IPS DF 6.9 (cell line): ENCODE measurements at regions not wholly inside any gene's neighbourhood (a gene's known extent, or its start where the extent isn't known, plus 50 kb on each side); places are given as distances from the start of the nearest gene placed in this dataset.

Experiments used
- DNase-seq: peaks from one replicate; pipeline ENCODE4 v3.0.0-alpha.2; 2013; ENCODE audit warnings: low read depth, low spot score
- H3K27ac ChIP-seq: one replicate; pipeline ENCODE4 v1.5.1; 2013; ENCODE audit warnings: low read length, control low read depth
- H3K27me3 ChIP-seq: 2 replicates; pipeline ENCODE4 v1.6.1; 2013; ENCODE audit warnings: mild to moderate bottlenecking, low read length; ENCODE audit not compliant: control insufficient read depth, insufficient read depth
- H3K36me3 ChIP-seq: 2 replicates; pipeline ENCODE4 v1.6.1; 2013; ENCODE audit warnings: low read length; ENCODE audit not compliant: control insufficient read depth, insufficient read depth
- H3K4me1 ChIP-seq: 2 replicates; pipeline ENCODE4 v1.6.1; 2013; ENCODE audit warnings: low read length; ENCODE audit not compliant: control insufficient read depth, insufficient read depth
- H3K4me3 ChIP-seq: 2 replicates; pipeline ENCODE4 v1.5.1; 2013; ENCODE audit warnings: mild to moderate bottlenecking, low read length
- H3K9me3 ChIP-seq: 2 replicates; pipeline ENCODE4 v1.6.1; 2013; ENCODE audit warnings: low read length, inconsistent platforms; ENCODE audit not compliant: control insufficient read depth, insufficient read depth
- WGBS: extraction: QIAGEN DNeasy Blood & Tissue Kit; methylation state at CpG from one replicate; pipeline ENCODE4 v1.1.7; 2013; ENCODE audit warnings: mixed read lengths, missing lambda C conversion rate; ENCODE audit not compliant: insufficient read length, insufficient coverage; 5-methylcytosine and 5-hydroxymethylcytosine counted together

- no CpG with 5 or more reads among the region's 10 CpGs for WGBS
- Histone ChIP-seq H3K36me3 (no peaks in the 10 kb centered on the region), H3K27ac (no peak overlapping the region), H3K27me3 (no peaks in the 10 kb centered on the region), H3K9me3 (no peaks in the 10 kb centered on the region), H3K4me3 (no peak overlapping the region), H3K4me1 (no peaks in the 10 kb centered on the region)
- DNase-seq: no peak
These were observed 83.9 kb upstream of the MSX1 start for GRCh38 chr4:4775493-4776004.

DNA sequence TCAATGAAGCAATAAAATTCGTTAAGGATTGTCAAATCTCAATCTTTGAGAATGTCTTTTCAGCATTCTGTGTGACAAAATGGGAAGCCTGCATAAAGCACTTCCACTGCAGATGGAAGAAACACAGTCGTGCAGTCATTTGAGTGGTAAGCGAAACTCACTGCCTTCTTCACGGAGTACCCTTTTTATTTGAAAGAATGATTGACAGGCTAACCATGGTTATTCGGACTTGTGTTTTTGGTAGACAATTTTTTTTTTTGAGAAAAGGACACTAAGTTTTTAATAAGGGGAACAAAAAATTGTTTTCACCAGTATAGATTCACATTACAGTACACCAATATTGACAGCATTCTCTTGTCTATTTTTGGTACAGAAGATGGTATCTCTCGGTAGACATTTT lies 86.9 kb upstream of the MSX1 start:
- H3K27ac ChIP-seq: no peak overlapping the region
- H3K4me3 ChIP-seq: no peak overlapping the region
- WGBS: no CpG with 5 or more reads among the region's 6 CpGs
- H3K9me3 ChIP-seq: no peaks in the 10 kb centered on the region
- H3K36me3 ChIP-seq: no peaks in the 10 kb centered on the region
- DNase-seq: no peak
- H3K27me3 ChIP-seq: no peaks in the 10 kb centered on the region
- H3K4me1 ChIP-seq: no peaks in the 10 kb centered on the region

GRCh38 chr4:4771160-4771559 lies 88.3 kb upstream of the MSX1 start:
- H3K4me3 ChIP-seq: no peak overlapping the region
- H3K27me3 ChIP-seq: no peaks in the 10 kb centered on the region
- WGBS: no CpG with 5 or more reads among the region's 5 CpGs
- no peak overlapping the region for H3K27ac ChIP-seq
- H3K36me3 ChIP-seq: no peaks in the 10 kb centered on the region
- DNase-seq: no peak
- no peaks in the 10 kb centered on the region for H3K9me3 ChIP-seq
- no peaks in the 10 kb centered on the region for H3K4me1 ChIP-seq

- Histone ChIP-seq H3K27me3 (no peaks in the 10 kb centered on the region), H3K4me1 (no peaks in the 10 kb centered on the region), H3K36me3 (no peaks in the 10 kb centered on the region), H3K4me3 (no peak overlapping the region), H3K9me3 (no peaks in the 10 kb centered on the region), H3K27ac (no peak overlapping the region)
- 100% methylated on average over 7 of the region's 8 CpGs for WGBS
- no peak for DNase-seq
These were observed 88.9 kb upstream of the MSX1 start for GRCh38 chr4:4770610-4771009.

DNA sequence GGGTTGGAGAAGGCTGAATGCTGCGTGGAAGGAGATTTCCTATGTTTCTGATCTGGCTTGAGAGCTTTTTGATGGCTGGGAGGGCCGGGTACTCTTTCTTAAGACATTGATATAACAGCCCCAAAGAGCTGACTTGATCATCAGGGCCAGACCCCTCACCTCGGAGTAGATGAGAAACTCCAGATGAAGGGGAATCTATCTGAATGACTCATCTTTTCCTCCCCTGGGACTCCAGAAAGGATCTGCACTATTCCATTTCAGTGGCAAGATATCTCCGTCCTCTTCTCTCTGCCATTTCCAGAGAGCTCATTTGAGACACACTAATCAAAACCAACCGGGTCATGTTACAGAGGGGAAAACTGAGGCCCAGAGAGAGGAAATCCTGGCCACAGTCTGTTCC lies 92.9 kb upstream of the MSX1 start:
- H3K27me3 ChIP-seq: no peaks in the 10 kb centered on the region
- no peak overlapping the region for H3K27ac ChIP-seq
- H3K36me3 ChIP-seq: no peaks in the 10 kb centered on the region
- no peak for DNase-seq
- H3K4me1 ChIP-seq: peaks cover 6% of the 10 kb centered on the region
- H3K9me3 ChIP-seq: no peaks in the 10 kb centered on the region
- no CpG with 5 or more reads among the region's 5 CpGs for WGBS
- no peak overlapping the region for H3K4me3 ChIP-seq

DNA sequence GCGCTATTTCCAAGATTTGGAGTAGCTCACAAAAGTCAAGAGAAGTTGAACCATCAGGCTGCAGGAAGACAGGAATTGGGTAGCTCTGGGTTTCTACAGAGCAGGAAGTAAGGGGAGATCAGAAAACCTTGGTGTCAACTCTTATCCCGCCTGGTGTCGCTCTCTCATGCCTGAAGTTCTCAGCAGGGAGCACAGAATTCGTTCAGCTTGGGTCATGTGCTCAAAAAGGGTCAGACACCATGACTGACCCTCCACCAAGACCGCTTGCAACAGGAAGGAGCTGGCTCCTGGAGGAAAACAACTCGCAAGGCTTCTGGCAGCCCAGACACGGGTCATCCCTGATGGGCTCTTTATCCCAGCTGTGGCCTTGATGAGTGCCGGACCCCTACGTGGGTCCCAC lies 93.7 kb upstream of the MSX1 start:
- Histone ChIP-seq H3K4me3 (no peak overlapping the region), H3K27ac (no peak overlapping the region), H3K27me3 (no peaks in the 10 kb centered on the region), H3K4me1 (peaks cover 6% of the 10 kb centered on the region), H3K36me3 (no peaks in the 10 kb centered on the region), H3K9me3 (no peaks in the 10 kb centered on the region)
- no peak for DNase-seq
- WGBS: no CpG with 5 or more reads among the region's 9 CpGs

- Histone ChIP-seq H3K4me1 (peaks cover 6% of the 10 kb centered on the region), H3K9me3 (no peaks in the 10 kb centered on the region), H3K27ac (no peak overlapping the region), H3K36me3 (no peaks in the 10 kb centered on the region), H3K4me3 (no peak overlapping the region), H3K27me3 (no peaks in the 10 kb centered on the region)
- DNase-seq: no peak
- WGBS: no CpG with 5 or more reads among the region's 10 CpGs
These were observed 94.9 kb upstream of the MSX1 start for GRCh38 chr4:4764558-4764905.

- no peak for DNase-seq
- Histone ChIP-seq H3K36me3 (no peaks in the 10 kb centered on the region), H3K4me3 (no peak overlapping the region), H3K27me3 (no peaks in the 10 kb centered on the region), H3K27ac (no peak overlapping the region), H3K4me1 (peaks cover 6% of the 10 kb centered on the region), H3K9me3 (no peaks in the 10 kb centered on the region)
- no CpG with 5 or more reads among the region's 14 CpGs for WGBS
These were observed 95.5 kb upstream of the MSX1 start for GRCh38 chr4:4763822-4764557.

- Histone ChIP-seq H3K27me3 (no peaks in the 10 kb centered on the region), H3K27ac (no peak overlapping the region), H3K4me1 (peaks cover 6% of the 10 kb centered on the region), H3K36me3 (no peaks in the 10 kb centered on the region), H3K9me3 (no peaks in the 10 kb centered on the region), H3K4me3 (no peak overlapping the region)
- DNase-seq: no peak
- WGBS: no CpG with 5 or more reads among the region's 27 CpGs
These were observed 96.3 kb upstream of the MSX1 start for GRCh38 chr4:4762909-4763821.

DNA sequence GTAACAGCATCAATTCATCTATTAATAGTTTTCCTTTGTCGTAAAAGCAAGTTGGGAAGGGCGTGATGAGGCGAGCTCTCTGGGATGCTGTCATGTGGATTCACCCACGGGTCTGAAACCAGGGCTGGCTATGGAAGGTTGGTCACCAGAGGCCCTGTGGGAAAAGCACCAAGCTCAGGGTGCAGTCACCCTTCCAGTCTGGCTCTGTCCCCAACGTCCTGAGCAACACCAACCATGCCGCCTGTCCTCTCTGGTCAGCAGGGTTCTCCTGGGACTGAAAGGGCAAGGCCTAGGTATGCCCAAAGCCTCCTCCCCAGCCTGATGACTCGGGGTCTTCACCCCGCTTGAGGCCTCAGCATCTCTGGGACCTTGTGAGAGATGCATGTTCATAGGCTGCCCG lies 97.2 kb upstream of the MSX1 start:
- H3K36me3 ChIP-seq: no peaks in the 10 kb centered on the region
- H3K4me3 ChIP-seq: no peak overlapping the region
- H3K27me3 ChIP-seq: no peaks in the 10 kb centered on the region
- WGBS: no CpG with 5 or more reads among the region's 9 CpGs
- no peak overlapping the region for H3K27ac ChIP-seq
- no peaks in the 10 kb centered on the region for H3K9me3 ChIP-seq
- H3K4me1 ChIP-seq: peaks cover 6% of the 10 kb centered on the region
- DNase-seq: no peak
